ENCODE measurements at regions not wholly inside any gene's neighbourhood (a gene's known extent, or its start where the extent isn't known, plus 50 kb on each side); places are given as distances from the start of the nearest gene placed in this dataset.

GRCh38 chr12:71005166-71005565 is 84.6 kb upstream of the PTPRR start:
- Histone ChIP-seq H3K4me3 (no peak overlapping the region), H3K36me3 (replicated peaks; ENCODE audit: insufficient read depth, low read depth) (no peaks in the 10 kb centered on the region), H3K27me3 (no peaks in the 10 kb centered on the region), H3K9me3 (ENCODE audit: low read depth) (no peaks in the 10 kb centered on the region), H3K27ac (no peak overlapping the region), H3K4me2 (no peak overlapping the region), H2AFZ (no peak overlapping the region), H3K4me1 (ENCODE audit: insufficient read depth) (no peaks in the 10 kb centered on the region), H4K20me1 (ENCODE audit: insufficient read depth, poor library complexity, severe bottlenecking) (no peaks in the 10 kb centered on the region), H3K79me2 (no peaks in the 10 kb centered on the region), H3K9me2 (replicated peaks; ENCODE audit: insufficient read depth) (no peaks in the 10 kb centered on the region)
- no peak for DNase-seq (ENCODE audit: low spot score)
- WGBS (ENCODE audit: low lambda C conversion rate, missing lambda C conversion rate), result 95% methylated on average over 3 of the region's 3 CpGs
- no peak for TF ChIP-seq EZH2 (IDR thresholded peaks at IDR 0.05; ENCODE audit: borderline replicate concordance)
- TF ChIP-seq, protein P1, sequence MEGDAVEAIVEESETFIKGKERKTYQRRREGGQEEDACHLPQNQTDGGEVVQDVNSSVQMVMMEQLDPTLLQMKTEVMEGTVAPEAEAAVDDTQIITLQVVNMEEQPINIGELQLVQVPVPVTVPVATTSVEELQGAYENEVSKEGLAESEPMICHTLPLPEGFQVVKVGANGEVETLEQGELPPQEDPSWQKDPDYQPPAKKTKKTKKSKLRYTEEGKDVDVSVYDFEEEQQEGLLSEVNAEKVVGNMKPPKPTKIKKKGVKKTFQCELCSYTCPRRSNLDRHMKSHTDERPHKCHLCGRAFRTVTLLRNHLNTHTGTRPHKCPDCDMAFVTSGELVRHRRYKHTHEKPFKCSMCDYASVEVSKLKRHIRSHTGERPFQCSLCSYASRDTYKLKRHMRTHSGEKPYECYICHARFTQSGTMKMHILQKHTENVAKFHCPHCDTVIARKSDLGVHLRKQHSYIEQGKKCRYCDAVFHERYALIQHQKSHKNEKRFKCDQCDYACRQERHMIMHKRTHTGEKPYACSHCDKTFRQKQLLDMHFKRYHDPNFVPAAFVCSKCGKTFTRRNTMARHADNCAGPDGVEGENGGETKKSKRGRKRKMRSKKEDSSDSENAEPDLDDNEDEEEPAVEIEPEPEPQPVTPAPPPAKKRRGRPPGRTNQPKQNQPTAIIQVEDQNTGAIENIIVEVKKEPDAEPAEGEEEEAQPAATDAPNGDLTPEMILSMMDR (IDR thresholded peaks at IDR 0.05; ENCODE audit: poor library complexity), result no peak
- TF ChIP-seq EZH2phosphoT487 (IDR thresholded peaks at IDR 0.05; ENCODE audit: low read depth, severe bottlenecking, unreplicated experiment), result no peak

- H3K36me3 ChIP-seq (replicated peaks; ENCODE audit: insufficient read depth, low read depth), result no peaks in the 10 kb centered on the region
- no peak overlapping the region for H3K4me2 ChIP-seq
- DNase-seq (ENCODE audit: low spot score), result no peak
- H4K20me1 ChIP-seq (ENCODE audit: insufficient read depth, poor library complexity, severe bottlenecking), result no peaks in the 10 kb centered on the region
- no peaks in the 10 kb centered on the region for H3K79me2 ChIP-seq
- H3K9me2 ChIP-seq (replicated peaks; ENCODE audit: insufficient read depth), result no peaks in the 10 kb centered on the region
- no peaks in the 10 kb centered on the region for H3K27me3 ChIP-seq
- no peak overlapping the region for H3K4me3 ChIP-seq
- no peak for TF ChIP-seq EZH2 (IDR thresholded peaks at IDR 0.05; ENCODE audit: borderline replicate concordance)
- no peak for TF ChIP-seq EZH2phosphoT487 (IDR thresholded peaks at IDR 0.05; ENCODE audit: low read depth, severe bottlenecking, unreplicated experiment)
- TF ChIP-seq, protein P1 (IDR thresholded peaks at IDR 0.05; ENCODE audit: poor library complexity), result no peak
- H3K27ac ChIP-seq, result no peak overlapping the region
- H2AFZ ChIP-seq, result no peak overlapping the region
- no peaks in the 10 kb centered on the region for H3K9me3 ChIP-seq (ENCODE audit: low read depth)
- 89% methylated on average over 4 of the region's 4 CpGs for WGBS (ENCODE audit: low lambda C conversion rate, missing lambda C conversion rate)
- H3K4me1 ChIP-seq (ENCODE audit: insufficient read depth), result no peaks in the 10 kb centered on the region
Measured at GRCh38 chr12:71004578-71004977, 84.0 kb upstream of the PTPRR start.

- H3K27me3 ChIP-seq, result no peaks in the 10 kb centered on the region
- TF ChIP-seq, protein P1 (IDR thresholded peaks at IDR 0.05; ENCODE audit: poor library complexity), result no peak
- 67% methylated on average over 1 of the region's 1 CpG for WGBS (ENCODE audit: low lambda C conversion rate, missing lambda C conversion rate)
- no peak overlapping the region for H3K4me3 ChIP-seq
- no peaks in the 10 kb centered on the region for H3K9me2 ChIP-seq (replicated peaks; ENCODE audit: insufficient read depth)
- no peaks in the 10 kb centered on the region for H3K4me1 ChIP-seq (ENCODE audit: insufficient read depth)
- H3K4me2 ChIP-seq, result no peak overlapping the region
- no peaks in the 10 kb centered on the region for H3K36me3 ChIP-seq (replicated peaks; ENCODE audit: insufficient read depth, low read depth)
- H4K20me1 ChIP-seq (ENCODE audit: insufficient read depth, poor library complexity, severe bottlenecking), result no peaks in the 10 kb centered on the region
- no peak for DNase-seq (ENCODE audit: low spot score)
- H3K9me3 ChIP-seq (ENCODE audit: low read depth), result no peaks in the 10 kb centered on the region
- no peak overlapping the region for H3K27ac ChIP-seq
- no peak overlapping the region for H2AFZ ChIP-seq
- no peaks in the 10 kb centered on the region for H3K79me2 ChIP-seq
Measured at GRCh38 chr12:71000748-71001147, 80.2 kb upstream of the PTPRR start.

- no peak for DNase-seq (ENCODE audit: low spot score)
- Histone ChIP-seq H3K36me3 (replicated peaks; ENCODE audit: insufficient read depth, low read depth) (no peaks in the 10 kb centered on the region), H2AFZ (no peak overlapping the region), H3K4me1 (ENCODE audit: insufficient read depth) (no peaks in the 10 kb centered on the region), H3K9me2 (replicated peaks; ENCODE audit: insufficient read depth) (no peaks in the 10 kb centered on the region), H3K4me2 (no peak overlapping the region), H4K20me1 (ENCODE audit: insufficient read depth, poor library complexity, severe bottlenecking) (no peaks in the 10 kb centered on the region), H3K9me3 (ENCODE audit: low read depth) (no peaks in the 10 kb centered on the region), H3K79me2 (no peaks in the 10 kb centered on the region), H3K4me3 (no peak overlapping the region), H3K27ac (no peak overlapping the region), H3K27me3 (no peaks in the 10 kb centered on the region)
- TF ChIP-seq EZH2phosphoT487 (IDR thresholded peaks at IDR 0.05; ENCODE audit: low read depth, severe bottlenecking, unreplicated experiment) (no peak), EZH2 (IDR thresholded peaks at IDR 0.05; ENCODE audit: borderline replicate concordance) (no peak)
- TF ChIP-seq, protein P1 (IDR thresholded peaks at IDR 0.05; ENCODE audit: poor library complexity), result no peak
- WGBS (ENCODE audit: low lambda C conversion rate, missing lambda C conversion rate), result 96% methylated on average over 2 of the region's 2 CpGs
Measured at GRCh38 chr12:71000255-71000654, 79.7 kb upstream of the PTPRR start.
